ENCODE measurements at regions not wholly inside any gene's neighbourhood (a gene's known extent, or its start where the extent isn't known, plus 50 kb on each side); places are given as distances from the start of the nearest gene placed in this dataset.

- Histone ChIP-seq H3K27ac (no peak overlapping the region), H3K27me3 (no peaks in the 10 kb centered on the region), H3K4me1 (ENCODE audit: low read depth) (peaks cover 2% of the 10 kb centered on the region), H3K4me3 (no peak overlapping the region), H3K9me3 (ENCODE audit: low read depth) (no peaks in the 10 kb centered on the region), H3K36me3 (no peaks in the 10 kb centered on the region)
- no peak for DNase-seq (ENCODE audit: low read depth in 1 of 2, low spot score in 1 of 2)
- TF ChIP-seq CTCF (IDR thresholded peaks at IDR 0.05; ENCODE audit: low read depth, low read length), result no peak
Observed at GRCh38 chr5:163612358-163613149, 107.1 kb downstream of the MAT2B start.

GRCh38 chr5:163613150-163613442 lies 107.7 kb downstream of the MAT2B start:
- no peak for DNase-seq (ENCODE audit: low read depth in 1 of 2, low spot score in 1 of 2)
- Histone ChIP-seq H3K4me3 (no peak overlapping the region), H3K27ac (no peak overlapping the region), H3K4me1 (ENCODE audit: low read depth) (peaks cover 2% of the 10 kb centered on the region), H3K27me3 (no peaks in the 10 kb centered on the region), H3K36me3 (no peaks in the 10 kb centered on the region), H3K9me3 (ENCODE audit: low read depth) (no peaks in the 10 kb centered on the region)
- no peak for TF ChIP-seq CTCF (IDR thresholded peaks at IDR 0.05; ENCODE audit: low read depth, low read length)

- no peak for DNase-seq (ENCODE audit: low read depth in 1 of 2, low spot score in 1 of 2)
- TF ChIP-seq CTCF (IDR thresholded peaks at IDR 0.05; ENCODE audit: low read depth, low read length), result no peak
- Histone ChIP-seq H3K9me3 (ENCODE audit: low read depth) (no peaks in the 10 kb centered on the region), H3K36me3 (no peaks in the 10 kb centered on the region), H3K4me3 (no peak overlapping the region), H3K4me1 (ENCODE audit: low read depth) (no peaks in the 10 kb centered on the region), H3K27ac (no peak overlapping the region), H3K27me3 (no peaks in the 10 kb centered on the region)
Observed at GRCh38 chr5:163614787-163615186, 109.4 kb downstream of the MAT2B start.

GRCh38 chr5:163619273-163619934 lies 114.0 kb downstream of the MAT2B start:
- H3K4me1 ChIP-seq (ENCODE audit: low read depth), result no peaks in the 10 kb centered on the region
- no peak overlapping the region for H3K27ac ChIP-seq
- no peak for DNase-seq (ENCODE audit: low read depth in 1 of 2, low spot score in 1 of 2)
- H3K36me3 ChIP-seq, result no peaks in the 10 kb centered on the region
- H3K27me3 ChIP-seq, result no peaks in the 10 kb centered on the region
- no peak overlapping the region for H3K4me3 ChIP-seq
- no peak for TF ChIP-seq CTCF (IDR thresholded peaks at IDR 0.05; ENCODE audit: low read depth, low read length)
- no peaks in the 10 kb centered on the region for H3K9me3 ChIP-seq (ENCODE audit: low read depth)

- no peak for TF ChIP-seq CTCF (IDR thresholded peaks at IDR 0.05; ENCODE audit: low read depth, low read length)
- no peaks in the 10 kb centered on the region for H3K9me3 ChIP-seq (ENCODE audit: low read depth)
- no peak overlapping the region for H3K27ac ChIP-seq
- no peak overlapping the region for H3K4me3 ChIP-seq
- no peaks in the 10 kb centered on the region for H3K27me3 ChIP-seq
- H3K36me3 ChIP-seq, result no peaks in the 10 kb centered on the region
- DNase-seq (ENCODE audit: low read depth in 1 of 2, low spot score in 1 of 2), result no peak
- H3K4me1 ChIP-seq (ENCODE audit: low read depth), result no peaks in the 10 kb centered on the region
Observed at GRCh38 chr5:163619951-163620350, 114.5 kb downstream of the MAT2B start.

All from cardiac muscle cell (in vitro differentiated cells and primary cell).